ENCODE measurements at regions not wholly inside any gene's neighbourhood (a gene's known extent, or its start where the extent isn't known, plus 50 kb on each side); places are given as distances from the start of the nearest gene placed in this dataset.

GRCh38 chr3:159059395-159059794 is 257.5 kb downstream of the MFSD1 start:
- TF ChIP-seq CTCF (IDR thresholded peaks at IDR 0.05) (no peak), POLR2A (IDR thresholded peaks at IDR 0.05) (no peak), EP300 (IDR thresholded peaks at IDR 0.05) (no peak)

Data from gastroesophageal sphincter (tissue), 3 donors.